GM12874 (cell line): ENCODE measurements at regions not wholly inside any gene's neighbourhood (a gene's known extent, or its start where the extent isn't known, plus 50 kb on each side); places are given as distances from the start of the nearest gene placed in this dataset.

Experiments
- TF ChIP-seq, protein P1 (sequence below): IDR thresholded peaks from 2 replicates; pipeline ENCODE4 v1.5.1; 2011; ENCODE audit warnings: low read depth, mild to moderate bottlenecking, control low read depth, low read length, moderate library complexity; ENCODE audit not compliant: insufficient read depth

DNA sequence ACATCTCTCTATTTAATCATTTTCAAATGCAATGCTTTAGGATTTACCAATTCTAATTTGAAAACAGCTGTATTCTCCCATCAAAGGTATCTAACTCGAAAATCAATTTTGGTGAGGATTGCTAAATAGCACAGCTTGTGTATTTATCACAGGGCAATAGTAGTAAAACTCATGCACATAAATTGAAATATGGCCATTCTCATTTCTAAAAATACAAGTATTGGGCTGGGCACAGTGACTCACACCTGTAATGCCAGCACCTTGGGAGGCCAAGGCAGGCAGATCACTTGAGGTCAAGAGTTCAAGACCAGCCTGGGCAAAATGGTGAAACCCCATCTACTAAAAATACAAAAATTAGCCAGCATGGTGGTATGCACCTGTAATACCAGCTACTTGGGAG is 164.8 kb upstream of the RASA1 start:
- TF ChIP-seq, protein P1, sequence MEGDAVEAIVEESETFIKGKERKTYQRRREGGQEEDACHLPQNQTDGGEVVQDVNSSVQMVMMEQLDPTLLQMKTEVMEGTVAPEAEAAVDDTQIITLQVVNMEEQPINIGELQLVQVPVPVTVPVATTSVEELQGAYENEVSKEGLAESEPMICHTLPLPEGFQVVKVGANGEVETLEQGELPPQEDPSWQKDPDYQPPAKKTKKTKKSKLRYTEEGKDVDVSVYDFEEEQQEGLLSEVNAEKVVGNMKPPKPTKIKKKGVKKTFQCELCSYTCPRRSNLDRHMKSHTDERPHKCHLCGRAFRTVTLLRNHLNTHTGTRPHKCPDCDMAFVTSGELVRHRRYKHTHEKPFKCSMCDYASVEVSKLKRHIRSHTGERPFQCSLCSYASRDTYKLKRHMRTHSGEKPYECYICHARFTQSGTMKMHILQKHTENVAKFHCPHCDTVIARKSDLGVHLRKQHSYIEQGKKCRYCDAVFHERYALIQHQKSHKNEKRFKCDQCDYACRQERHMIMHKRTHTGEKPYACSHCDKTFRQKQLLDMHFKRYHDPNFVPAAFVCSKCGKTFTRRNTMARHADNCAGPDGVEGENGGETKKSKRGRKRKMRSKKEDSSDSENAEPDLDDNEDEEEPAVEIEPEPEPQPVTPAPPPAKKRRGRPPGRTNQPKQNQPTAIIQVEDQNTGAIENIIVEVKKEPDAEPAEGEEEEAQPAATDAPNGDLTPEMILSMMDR: no peak

DNA sequence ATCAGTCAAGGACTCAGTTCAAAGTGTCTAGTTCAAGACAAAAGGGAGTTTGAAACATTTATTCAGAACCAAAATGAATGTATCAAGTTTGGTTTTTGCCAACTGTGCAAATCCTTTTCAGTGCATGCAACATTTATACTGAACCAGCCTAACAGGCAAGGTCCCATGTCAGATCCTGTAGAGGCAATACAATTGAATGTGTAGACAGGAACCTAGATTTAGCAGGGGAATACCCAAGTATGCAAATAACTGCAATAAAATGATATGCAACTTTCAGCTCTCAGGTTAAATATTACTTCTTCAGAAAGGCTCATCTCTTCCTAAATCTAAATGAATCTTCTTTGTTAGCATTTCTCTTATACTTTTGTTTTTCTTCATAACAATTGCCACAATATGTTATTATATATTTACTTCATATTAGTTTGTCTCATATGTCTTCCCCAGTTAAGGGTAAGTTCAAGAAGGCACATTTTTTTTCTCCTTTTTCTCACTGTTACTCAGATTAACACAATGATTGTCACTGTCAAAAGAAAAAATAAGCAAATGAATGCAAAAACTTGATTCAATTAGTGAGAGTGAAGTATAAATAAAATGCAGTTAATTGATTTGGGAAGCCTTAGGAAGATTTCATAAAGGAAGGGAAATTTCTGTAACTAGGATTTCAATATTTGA is 163.9 kb upstream of the RASA1 start:
- TF ChIP-seq, protein P1: no peak

DNA sequence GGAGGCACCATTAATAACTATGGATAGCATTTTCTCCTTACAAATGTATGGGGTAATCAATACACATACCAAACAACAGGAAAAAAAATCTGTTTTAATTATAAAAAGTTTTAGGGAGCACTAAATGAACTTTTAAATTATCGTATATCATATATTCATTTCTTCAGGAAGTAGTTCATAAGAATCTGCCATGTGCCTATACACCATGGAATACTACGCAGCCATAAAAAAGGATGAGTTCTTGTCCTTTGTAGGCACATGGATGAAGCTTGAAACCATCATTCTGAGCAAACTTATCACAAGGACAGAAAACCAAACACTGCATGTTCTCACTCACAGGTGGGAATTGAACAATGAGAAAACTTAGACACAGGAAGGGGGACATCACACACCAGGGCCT is 162.1 kb upstream of the RASA1 start:
- TF ChIP-seq, protein P1: no peak

DNA sequence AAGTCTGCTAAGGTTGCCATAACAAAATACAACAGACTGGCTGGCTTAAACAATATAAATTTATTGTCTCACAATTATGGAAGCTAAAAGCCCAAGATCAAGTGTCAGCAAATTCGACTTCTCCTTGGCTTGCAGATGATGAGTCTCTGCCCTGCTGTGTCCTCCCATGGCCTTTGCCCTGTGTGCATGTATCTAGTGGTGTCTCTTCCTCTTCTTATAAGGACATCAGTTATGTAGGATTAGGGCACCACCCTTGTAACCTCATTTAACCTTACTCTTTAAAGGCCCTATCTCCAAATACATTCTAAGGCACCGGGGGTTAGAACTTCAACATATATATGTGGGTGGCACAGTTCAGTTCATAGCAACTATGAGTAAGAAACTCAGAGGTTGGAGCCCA is 157.9 kb upstream of the RASA1 start:
- TF ChIP-seq, protein P1: no peak

DNA sequence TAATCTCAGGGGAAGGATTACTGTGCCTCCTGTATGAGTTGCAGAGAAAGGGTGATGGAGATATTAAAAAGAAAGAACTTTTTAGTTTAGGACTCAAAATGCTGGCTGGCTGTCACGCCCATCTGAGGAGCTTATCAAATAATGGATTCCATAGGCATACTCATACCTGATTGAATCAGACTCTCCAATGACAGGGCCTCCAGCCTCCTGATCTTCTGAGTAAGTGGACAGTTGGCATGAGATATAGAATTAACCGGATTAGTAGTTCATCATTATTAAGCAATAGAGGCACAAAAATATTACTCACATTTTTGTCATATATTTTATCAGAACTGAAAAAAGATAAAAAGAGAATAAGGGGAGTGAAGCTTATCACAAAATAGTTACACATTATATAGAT is 157.0 kb upstream of the RASA1 start:
- TF ChIP-seq, protein P1: no peak

DNA sequence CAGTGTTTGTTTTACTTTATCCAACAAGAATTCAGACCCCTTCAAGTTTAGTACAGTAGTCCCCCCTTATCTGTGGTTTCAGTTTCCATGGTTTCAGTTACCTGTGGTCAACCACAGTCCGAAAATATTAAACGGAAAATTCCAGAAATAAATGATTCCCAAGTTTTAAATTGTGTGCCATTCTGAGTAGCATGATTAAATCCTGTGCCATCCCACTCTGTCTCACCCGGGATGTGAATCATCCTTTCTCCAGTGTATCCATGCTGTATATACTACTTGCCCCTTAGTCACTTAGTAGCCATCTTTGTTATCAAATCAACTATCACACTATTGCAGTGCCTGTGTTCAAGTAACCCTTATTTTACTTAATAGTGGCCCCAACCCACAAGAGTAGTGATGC is 153.8 kb upstream of the RASA1 start:
- TF ChIP-seq, protein P1: no peak

DNA sequence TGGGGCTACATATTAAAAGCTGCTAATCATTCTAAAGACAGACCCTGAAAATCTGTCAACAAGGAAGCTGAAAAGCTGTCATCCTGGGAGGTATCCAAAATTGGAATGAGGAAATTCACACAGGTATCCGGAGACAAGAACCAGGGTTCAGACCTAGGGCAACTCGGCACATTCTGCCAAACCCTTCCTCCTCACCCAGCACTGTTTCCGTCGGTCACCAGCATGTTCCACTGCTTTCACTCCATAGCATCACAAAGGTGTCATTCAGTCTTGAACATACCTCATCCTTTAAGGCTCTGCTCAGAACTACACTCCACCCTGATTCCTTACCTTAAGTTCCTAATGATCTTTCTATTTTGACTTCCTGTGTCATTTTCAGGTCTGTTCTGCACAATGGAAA is 153.1 kb upstream of the RASA1 start:
- TF ChIP-seq, protein P1: no peak
